HuH-7.5 (cell line): ENCODE measurements at regions not wholly inside any gene's neighbourhood (a gene's known extent, or its start where the extent isn't known, plus 50 kb on each side); places are given as distances from the start of the nearest gene placed in this dataset.

Experiments
- DNase-seq: peaks from one replicate; pipeline ENCODE4 v3.0.0; 2011; ENCODE audit warnings: low spot score

DNA sequence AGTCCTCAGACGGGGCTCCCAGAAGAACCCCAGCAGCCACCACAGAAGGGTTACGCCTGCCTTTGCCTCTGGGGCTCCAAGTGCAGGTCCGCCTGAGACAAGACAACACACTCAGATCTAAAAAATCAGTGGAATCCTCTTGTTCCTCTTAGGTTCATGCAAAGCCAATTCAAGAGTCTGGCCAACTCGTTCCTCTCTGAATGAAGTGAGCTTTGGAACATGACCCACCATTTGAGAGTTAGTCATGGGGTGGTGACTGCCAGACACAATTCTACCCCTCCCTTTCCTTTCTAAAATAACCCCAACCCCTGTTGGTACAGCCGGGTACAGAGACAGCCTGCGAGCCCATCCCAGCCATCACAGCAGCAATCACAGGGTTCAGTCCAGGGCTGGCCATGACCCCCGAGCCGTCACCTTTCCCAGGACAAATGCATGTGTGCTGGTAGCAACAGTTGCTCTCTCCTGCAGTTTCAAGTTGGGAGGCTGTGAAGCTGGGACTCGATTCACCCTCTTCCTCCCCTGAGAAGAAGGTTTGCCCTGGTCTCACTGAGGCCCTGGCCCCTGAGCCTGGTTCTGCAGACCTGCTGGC is 183.1 kb upstream of the SH3BP4 start:
- no peak for DNase-seq

DNA sequence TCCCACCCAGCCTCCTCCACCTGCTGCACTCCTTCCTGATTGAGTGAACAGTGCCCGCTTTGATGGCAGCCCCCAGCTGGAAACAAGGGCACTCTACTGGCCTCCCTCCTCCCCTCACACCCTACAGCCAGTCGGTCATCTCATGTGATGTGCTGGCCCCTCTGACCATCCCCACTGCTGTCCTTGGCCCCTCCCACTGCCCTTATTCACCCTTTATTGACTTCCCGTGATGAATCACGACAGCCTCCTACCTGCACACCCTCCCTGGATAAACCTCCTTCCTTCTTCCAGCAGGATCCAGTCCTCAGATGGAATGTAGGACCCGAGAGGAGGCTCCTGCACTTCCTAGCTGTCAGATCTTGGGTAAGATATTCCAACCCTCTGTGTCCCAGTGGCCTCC is 186.5 kb upstream of the SH3BP4 start:
- no peak for DNase-seq

DNA sequence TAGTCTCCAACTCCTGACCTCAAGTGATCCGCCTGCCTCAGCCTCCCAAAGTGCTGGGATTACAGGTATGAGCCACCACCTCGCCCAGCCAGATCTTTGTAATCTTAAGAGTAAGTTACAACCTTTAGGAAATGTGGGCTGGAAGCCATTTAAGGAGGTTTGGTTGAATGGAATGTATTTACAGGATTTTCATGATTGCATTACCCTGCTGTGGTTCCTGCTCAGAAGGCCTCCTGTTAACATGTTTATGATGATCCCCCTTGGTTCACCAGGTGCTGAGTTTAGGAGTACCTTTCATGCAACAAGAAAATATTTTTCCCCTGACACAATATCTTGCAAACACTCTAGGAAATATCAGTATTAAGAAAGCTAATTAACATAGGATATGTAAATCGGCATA is 187.4 kb upstream of the SH3BP4 start:
- no peak for DNase-seq

DNA sequence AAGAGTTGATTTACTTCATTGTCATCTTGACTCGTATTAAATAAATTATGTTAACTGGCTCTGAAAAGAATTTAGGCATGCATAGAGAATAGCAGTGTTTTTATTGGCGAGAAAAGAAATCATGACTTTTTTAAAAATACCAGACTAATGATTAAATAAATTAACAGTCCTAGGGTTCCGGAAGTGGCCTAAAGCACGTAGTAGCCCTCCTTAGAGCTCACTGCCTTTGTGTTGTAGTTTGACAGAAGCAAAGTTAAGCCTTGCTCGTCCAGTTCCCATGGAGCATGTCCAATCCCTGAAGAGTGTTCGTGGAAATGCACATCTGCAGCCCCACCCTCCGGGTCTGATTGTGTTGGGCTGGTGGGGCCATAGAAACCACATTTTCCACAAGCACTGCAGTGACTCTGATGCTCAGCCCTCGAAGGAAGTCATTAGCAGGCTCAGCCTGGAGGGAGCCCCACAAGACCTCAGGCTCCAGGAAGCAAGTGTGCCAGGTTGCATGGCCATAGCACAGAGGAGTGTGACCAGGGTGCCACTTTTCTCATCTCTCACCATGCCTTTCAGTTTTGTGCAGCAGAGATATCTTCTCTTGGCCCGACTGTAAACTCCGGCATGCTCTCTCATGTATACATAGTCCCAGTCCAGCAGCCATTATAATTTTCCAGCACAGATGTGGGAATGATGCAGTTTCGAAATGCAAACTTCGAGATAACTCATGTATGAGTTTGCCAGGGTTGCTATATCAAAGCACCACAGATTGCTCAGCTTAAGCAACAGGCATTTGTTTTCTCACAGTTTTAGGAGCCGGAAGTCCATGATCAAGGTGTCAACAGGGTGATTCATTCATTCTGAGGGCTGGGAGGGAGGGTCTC is 188.6 kb upstream of the SH3BP4 start:
- peak; percentile 17 for DNase-seq

DNA sequence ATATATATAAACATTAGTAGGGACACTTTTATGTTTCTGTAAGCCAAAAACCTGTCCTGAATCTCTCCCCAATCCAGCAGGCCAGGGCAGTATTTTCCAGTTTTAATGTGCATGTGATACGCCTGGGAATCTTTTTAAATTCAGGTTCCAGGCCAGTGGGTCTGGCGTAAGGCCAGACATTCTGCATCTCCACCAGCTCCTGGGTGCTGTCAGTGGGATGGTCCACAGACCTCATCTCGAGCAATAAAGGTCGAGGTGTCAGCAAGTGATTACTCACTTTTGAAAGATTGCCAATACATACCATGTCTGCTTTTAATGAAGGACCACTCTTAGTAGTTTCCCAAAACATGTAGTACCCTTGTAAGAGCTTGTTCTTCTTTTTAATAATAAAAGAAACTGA is 189.9 kb upstream of the SH3BP4 start:
- no peak for DNase-seq

DNA sequence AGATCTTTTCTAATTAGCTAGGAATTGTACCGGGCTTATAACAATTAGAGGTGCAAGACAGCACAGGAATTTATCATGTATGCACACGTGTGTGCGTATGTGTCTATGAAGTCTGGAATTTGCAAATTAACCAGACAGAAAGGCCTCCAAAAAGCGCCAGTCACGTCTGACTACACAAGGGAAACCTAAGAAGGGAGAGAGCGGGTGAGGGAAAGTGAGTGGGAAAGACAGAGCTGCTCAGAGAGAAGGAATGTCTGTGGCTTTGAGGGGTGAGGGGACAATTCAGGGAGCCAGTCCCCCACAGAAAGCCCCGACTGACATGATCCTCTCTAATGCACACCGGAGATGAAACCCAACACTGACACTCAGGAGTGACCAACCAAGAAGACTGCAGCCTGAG is 197.7 kb upstream of the SH3BP4 start:
- no peak for DNase-seq

DNA sequence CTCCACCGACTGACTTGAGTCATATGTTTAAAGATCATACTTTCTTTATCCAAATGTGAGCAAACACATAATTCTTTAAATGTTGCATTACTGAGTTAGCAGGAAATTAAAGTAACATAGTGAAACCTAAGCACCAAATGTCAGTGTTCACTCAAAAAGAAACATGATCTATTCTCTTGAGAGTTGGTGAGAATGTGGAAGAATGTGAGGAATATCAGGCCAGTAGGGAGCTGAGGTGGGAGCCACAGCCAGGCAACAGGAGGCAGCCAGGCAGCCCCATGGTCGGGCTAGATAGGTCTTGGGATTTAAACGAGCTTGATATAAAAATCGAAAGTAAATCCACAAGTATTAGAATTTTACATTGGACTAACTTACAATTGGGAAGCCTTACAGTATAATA is 198.1 kb upstream of the SH3BP4 start:
- DNase-seq, result no peak

DNA sequence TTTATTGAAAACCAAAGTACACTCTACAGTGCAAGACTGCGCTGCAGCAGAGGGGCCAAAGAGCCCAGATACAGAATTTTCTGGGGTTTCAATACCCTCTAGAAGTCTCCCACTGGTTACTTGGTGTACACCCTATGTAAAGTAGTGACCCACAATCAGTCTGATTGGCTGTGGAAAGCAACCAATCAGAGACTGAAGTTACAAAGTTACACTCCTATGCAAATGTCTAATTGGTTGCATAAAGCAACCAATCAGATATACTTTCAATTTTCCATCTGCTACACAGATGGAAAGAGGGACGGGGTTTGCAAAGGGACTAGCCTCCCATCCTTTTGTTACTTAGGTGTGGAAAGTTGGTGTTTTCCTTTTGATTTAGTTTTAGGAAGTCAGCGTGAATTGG is 198.9 kb upstream of the SH3BP4 start:
- no peak for DNase-seq

DNA sequence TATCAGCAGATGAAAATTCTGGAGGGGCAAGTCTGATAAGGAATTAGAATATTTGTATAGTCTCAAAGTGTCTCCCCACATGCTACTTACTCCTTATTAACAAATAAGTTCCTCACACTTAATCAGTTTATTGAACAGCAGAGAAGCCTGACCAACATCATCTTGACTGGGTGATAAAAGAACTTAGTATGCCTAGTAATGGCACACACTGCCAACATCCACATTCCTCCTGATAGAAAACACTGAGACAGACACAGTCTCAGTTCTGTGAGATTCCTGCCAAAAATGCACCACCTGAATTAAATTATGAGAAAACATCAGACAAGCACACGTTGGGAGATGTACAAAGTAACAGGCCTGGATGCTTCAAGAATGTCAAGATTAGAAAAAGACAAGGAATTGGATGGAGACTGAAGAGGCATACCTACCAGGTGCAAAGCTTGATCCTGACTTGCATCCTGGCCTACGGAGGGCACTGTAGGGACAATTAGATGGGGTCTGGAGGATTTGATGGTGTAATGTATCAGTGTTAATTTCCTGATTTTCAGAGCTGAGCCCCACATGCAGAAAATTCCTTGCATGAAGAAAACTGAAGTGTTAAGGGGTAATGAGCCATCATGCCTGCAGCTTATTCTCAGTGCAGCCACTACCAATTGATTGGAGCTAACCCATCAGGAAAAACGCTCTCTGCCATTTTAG is 200.4 kb upstream of the SH3BP4 start:
- no peak for DNase-seq

DNA sequence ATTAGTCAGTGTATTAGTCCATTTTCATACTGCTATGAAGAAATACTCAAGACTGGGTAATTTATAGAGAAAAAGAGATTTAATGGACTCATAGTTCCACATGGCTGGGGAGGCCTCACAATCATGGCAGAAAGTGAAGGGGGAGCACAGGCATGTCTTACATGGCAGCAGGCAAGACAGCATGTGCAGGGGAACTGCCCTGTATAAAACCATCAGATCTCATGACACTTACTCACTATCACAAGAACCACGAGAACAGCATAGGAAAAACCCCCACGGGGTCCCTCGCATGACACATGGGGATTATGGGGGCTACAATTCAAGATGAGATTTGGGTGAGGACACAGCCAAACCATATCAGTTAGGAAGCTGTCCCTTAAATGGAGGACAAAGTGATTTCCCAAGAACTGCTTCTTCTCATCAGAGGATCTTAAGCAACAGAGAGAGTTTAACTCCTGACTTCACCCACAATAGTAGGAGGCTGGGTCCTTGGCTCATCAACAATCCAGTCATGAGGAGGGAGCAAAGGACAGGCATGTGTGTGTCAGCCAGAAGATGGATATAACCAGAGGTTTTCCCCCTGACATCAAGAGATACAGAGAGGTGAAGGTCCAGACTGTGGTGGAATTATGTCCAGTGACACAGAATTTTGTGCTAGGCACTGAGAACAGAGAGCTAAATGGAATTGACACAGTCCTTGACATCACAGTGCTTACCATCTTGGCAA is 203.8 kb upstream of the SH3BP4 start:
- no peak for DNase-seq

DNA sequence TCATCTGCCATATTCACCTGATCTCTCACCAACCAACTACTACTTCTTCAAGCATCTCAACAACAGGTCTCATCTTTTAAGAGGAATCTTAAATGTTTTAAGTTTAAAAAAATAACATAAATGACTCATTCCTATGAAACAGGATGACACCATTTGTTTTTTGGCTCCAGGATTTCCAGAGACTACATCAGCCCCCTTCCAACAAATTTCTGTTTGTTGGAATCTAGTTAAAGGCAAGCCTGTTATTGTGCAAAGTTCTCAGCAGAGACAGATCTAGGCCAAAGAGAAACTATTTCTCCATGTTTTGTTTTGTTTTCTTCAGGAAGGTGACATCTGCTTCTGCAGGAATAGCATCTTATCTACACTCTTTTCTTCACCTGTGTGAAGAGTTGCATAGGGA is 204.8 kb upstream of the SH3BP4 start:
- DNase-seq, result no peak

DNA sequence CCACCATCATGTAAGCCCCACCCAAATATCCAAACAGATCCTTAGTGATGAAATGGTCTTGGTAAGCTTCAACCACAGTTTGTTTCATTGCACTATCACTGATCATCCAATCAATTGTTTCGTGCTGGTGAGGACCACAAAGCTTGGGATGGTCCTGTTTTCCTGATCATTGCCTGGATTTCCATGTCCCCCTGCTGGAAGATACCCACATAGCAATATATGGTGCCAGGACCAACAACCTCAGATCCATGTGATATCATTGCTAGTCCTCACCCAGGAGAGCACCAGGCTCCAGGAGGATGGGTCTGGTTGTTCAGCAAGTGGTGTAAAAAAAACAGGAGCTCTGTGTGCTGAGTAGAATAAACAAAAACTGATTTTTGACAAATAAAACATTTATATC is 206.5 kb upstream of the SH3BP4 start:
- DNase-seq, result no peak

DNA sequence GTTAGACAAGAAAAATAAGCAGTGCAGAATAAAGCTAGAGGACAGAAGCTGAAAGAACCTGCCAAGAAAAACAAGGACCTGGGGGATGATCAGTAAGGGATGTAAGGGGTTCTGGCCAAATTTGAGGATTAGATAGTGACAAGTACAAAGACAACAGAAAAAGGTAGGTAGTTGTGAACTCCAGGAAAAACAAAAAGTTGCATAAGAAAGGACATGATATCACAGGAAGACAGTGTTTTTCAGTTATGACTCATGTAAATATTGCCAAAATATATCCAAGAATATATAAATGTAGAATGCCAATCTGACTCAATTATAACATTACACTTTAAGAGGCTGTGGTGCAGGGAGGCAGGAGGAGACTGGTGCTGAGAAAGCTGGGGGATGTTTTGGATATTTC is 209.8 kb upstream of the SH3BP4 start:
- DNase-seq, result no peak

DNA sequence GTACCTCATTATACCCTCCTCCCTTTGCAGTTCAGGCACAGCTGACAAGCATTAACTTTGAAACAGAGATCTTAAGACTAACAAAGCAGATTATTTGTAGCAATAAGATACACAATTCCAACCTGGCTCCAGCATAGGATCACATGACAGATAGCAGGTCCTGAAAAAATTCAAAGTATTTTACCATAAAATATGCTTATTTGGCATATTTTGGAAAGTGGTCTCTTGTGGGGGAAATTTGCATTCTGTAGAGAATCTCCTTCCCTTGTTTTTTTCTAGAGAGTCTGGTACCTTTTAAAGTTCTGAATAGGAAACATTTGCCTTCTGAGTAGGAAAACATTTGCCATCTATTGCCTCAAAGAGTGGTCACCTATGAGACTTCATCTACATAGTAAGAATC is 212.8 kb upstream of the SH3BP4 start:
- no peak for DNase-seq

DNA sequence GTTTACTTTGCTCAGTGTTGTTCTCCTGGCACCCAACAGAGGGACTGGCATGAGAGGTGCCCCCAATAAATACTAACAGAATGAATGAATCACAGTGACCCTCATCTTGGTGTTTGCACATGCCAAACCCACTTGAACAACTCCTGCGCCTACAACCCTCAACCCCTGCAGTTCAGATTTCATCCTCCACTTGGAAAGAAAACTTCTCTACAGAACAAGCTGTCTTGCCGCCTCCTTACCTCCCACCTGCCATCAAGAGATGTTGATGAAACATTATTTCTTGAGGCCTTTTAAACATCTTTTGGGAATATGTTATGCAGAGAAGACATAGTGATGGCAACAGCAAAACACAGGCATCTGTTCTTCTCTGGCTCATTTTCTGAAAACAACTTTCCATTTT is 216.0 kb upstream of the SH3BP4 start:
- DNase-seq, result no peak

DNA sequence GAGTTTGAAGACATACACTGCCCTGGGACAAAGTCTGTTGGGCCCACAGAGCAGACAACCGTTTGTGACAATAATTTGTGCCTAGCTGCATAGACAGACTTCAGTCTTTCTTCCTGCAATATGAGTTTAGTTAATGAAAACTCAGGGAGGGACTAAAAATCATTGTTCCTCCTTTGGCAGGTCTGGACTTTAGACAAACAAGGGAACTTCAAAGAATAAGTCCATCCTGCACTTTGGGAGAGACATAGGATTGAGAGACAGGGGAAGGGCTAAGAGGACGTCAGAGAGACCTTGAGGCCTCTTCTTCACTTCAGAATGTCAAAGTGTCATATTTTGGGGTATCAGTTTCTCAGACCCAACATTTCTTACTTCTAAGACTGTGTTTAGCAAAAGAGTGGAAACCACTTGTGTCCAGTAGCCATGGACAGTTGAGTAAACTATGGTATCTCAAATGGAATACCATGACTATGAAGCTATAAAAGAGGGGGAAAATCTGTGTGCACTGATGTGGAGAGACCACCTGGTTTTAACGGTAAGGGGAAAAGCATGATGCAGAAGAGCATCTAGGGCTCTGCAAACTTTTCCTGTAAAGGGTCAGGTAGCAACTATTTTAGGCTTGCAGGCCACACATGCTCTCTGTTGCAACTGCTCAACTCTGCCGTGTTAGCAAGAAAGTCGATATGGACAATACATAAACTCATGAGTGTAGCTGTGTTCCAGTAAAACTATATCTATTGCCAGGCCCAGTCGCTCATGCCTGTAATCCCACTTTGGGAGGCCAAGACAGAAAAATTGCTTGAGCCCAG is 217.8 kb upstream of the SH3BP4 start:
- DNase-seq, result no peak

DNA sequence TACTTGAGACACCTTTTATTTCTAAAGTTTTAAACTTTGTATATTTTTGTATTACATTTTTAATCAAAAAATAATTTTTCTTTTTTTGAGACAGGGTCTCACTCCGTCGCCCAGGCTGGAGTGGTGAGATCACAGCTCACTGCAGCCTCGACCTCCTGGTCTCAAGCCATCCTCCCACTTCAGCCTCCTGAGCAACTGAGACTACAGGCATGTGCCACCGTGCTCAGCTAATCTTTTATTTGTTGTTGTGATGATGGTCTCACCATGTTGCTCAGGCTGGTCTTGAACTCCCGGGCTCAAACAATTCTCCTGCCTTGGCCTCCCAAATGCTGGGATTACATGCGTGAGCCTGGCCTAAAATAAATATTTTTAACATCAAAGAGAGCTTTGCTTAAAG is 218.7 kb upstream of the SH3BP4 start:
- DNase-seq, result no peak

DNA sequence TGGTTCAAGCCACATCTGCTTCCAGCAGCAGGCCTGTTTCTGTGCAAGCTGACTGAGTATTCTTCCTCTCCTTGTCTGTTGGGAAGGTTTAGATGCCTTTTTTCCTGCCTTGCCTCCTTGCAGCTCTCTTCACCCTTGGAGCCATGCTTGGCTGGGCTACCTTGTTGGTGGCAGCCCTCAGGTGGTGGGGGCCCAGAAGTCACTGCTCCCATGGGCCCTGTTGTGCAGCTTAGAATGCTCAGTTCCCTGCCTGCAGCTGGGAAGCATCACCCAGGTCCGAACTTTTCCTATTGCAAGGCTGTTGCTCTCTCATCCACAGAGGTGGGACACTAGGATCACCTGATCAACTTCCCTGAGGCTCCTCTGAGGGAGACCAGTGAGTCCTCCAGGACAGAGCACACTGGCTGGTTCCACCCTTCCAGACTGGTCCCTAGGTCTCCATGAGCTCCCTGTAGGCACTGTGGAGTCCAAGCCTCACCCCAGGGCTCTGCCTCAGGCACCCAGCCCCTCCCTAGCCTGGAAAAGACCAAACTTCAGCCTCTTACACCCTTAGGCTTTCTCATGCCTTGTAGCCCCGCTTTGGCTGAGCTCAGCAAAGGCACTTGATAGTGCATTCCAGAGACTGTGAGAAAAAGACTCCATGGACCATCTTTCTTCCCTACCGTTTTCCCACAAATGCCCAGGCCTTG is 219.3 kb upstream of the SH3BP4 start:
- DNase-seq, result no peak

DNA sequence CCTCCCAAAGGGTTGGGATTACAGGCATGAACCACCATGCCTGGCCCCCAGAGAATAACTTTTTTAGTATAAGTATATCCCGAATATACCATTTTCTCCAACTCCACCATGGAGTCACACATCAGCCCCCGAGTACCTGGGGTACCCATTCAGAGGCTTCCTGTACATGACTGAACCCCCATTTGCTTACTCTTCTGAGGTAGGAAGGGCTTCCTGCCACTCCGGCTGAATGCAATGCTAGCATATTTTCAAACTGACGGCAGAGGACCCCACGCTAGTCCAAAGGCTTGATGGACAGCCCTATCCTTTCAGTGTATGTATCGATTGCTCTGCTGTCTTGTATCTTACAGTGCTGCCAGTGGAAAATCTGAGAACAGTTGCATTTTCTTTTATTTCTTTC is 220.6 kb upstream of the SH3BP4 start:
- no peak for DNase-seq

DNA sequence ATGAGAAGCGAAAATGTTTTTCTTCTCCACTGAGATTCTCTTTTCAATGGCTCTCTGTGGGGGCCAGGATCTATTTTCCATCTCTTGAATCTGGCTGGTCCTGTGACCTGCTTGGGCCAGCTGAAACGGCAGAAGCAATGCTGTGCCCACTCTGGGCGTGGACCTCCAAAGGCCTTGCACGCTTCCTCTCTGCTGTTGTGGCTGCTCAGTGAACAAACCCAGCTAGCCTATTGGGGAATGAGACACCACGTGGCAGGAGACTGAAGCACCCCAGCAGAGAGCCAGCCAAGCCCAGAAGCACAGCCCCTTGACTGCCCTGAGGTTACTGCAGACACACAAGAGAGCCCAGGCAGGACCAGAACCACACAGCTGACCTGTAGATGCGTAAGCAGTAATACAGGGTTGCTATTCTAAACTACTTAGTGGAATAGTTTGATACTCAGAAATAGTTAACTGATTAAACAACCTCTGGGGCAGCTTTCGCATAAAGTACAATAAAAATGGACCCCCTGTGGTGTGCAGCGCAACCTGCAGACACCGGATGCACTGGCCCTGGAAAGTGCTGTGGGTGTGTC is 221.7 kb upstream of the SH3BP4 start:
- DNase-seq, result no peak
